H1 (cell line): ENCODE measurements at regions not wholly inside any gene's neighbourhood (a gene's known extent, or its start where the extent isn't known, plus 50 kb on each side); places are given as distances from the start of the nearest gene placed in this dataset.

Experiments
- ATF3 ChIP-seq: IDR thresholded peaks from 2 replicates; pipeline ENCODE4 v1.6.1; 2011; ENCODE audit warnings: low read depth, mild to moderate bottlenecking, low read length; ENCODE audit not compliant: insufficient read depth
- CHD1 ChIP-seq: IDR thresholded peaks from 2 replicates; pipeline ENCODE4 v1.6.1; 2012; ENCODE audit warnings: low read depth, low read length, improper control_type of control experiment
- CHD7 ChIP-seq: fragments of 300-600 bp; sonication (generic); IDR thresholded peaks from 2 replicates; pipeline ENCODE4 v1.7.1; 2012; ENCODE audit warnings: low read length, moderate library complexity, mild to moderate bottlenecking, inconsistent platforms; ENCODE audit not compliant: insufficient replicate concordance
- KDM4A ChIP-seq: IDR thresholded peaks from one replicate; pipeline ENCODE4 v1.7.1; 2012; ENCODE audit warnings: low read depth, mild to moderate bottlenecking, moderate library complexity, low read length, inconsistent platforms; ENCODE audit not compliant: severe bottlenecking
- PHF8 ChIP-seq: fragments of 200-600 bp; sonication (generic); conservative IDR thresholded peaks from 2 replicates; pipeline ENCODE4 v1.7.1; 2012; ENCODE audit warnings: low read depth, mild to moderate bottlenecking, inconsistent platforms, low read length, moderate library complexity
- POLR2A ChIP-seq, 2 experiments: IDR thresholded peaks; 1 replicate in 1 of 2; 2 replicates in 1 of 2; pipeline ENCODE4 v1.6.1; 2011; ENCODE audit warnings: low read depth in 2 of 2, low read length in 2 of 2, mild to moderate bottlenecking in 2 of 2; ENCODE audit errors: control extremely low read depth in 1 of 2
- SUZ12 ChIP-seq: fragments of 200-600 bp; sonication (generic); IDR thresholded peaks from 2 replicates; pipeline ENCODE4 v1.6.1; 2012; ENCODE audit warnings: mild to moderate bottlenecking, inconsistent platforms, low read length, moderate library complexity, mixed read lengths

DNA sequence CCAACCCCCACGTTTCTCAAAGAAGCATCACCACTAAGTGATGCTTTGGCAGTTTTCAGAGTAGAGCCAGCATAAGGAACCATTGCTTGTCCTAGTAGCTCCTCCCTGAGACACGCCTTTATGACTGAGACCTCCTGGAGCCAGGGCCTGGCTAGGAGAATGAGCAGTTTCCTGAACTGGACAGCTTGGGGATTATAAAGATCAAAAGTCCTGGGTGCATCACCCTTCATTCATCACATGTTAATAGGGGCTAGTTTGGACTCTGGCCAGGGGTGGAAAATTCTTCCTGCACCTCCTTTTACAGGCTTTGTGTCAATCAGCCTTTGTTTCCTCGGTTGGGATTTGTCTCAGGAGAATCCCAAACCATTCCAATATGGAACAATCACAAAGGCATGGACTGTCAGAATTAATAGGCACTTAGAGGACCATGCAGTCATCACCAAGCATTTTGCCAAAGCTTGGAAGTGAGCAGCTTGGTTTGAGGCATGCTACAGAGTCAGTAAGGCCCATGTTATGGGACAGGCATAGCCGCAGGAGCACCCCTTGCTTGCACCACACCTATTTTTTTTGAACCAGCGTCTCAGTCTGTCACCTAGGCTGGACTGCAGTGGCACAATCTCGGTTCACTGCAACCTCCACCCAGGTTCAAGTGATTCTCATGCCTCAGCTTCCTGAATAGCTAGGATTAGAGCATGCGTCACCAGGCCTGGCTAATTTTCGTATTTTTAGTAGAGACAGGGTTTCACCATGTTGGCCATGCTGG, 64.9 kb upstream of the TGM3 start (continued):
- TF ChIP-seq ATF3 (no peak), CHD1 (no peak), KDM4A (no peak), POLR2A (IDR thresholded peaks at IDR 0.05; ENCODE audit: control extremely low read depth in 1 of 2, low read depth in 2 of 2, low read length in 2 of 2) (no peak), SUZ12 (no peak), PHF8 (no peak), CHD7 (no peak)
- TF ChIP-seq, all 59 proteins: peak for 0
